SK-N-MC (cell line): ENCODE measurements at regions not wholly inside any gene's neighbourhood (a gene's known extent, or its start where the extent isn't known, plus 50 kb on each side); places are given as distances from the start of the nearest gene placed in this dataset.

Source experiments
- EZH2 ChIP-seq: fragments of 200-600 bp; sonication (generic); IDR thresholded peaks from one replicate; pipeline ENCODE4 v1.6.1; 2017; ENCODE audit warnings: antibody characterized with exemption
- POLR2AphosphoS5 ChIP-seq: IDR thresholded peaks from 2 replicates; pipeline ENCODE4 v1.6.1; 2012; ENCODE audit warnings: mild to moderate bottlenecking, low read depth, low read length, borderline replicate concordance

DNA sequence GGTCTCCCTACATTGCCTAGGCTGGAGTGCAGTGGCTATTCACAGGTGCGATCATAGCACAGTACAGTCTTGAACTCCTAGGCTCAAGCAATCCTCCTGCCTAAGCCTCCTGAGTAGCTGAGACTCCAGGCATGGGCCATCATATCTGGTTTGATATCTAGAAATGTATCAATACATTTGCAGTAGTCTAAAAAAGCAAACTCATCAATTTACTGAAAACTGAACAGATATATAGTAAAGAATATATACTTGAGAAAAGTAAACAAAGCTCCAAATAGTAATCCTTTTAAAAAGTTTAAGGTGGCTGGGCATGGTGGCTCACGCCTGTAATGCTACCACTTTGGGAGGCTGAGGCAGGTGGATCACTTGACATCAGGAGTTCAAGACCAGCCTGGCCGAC lies 57.1 kb upstream of the KMT2C start:
- TF ChIP-seq POLR2AphosphoS5 (no peak), EZH2 (no peak)
